Endothelial cell of umbilical vein (primary cell): ENCODE measurements at regions not wholly inside any gene's neighbourhood (a gene's known extent, or its start where the extent isn't known, plus 50 kb on each side); places are given as distances from the start of the nearest gene placed in this dataset.

Experiments
- BruUV-seq: library from RNA; stranded (reverse); fragments of 400-500 nt; replicated peaks from 2 replicates; lab custom pipeline; 2021; lab: Mats Ljungman, UMichigan
- CTCF ChIA-PET: fragments of 300-600, 350-600 bp; sonication (Branson Sonifier 250); formaldehyde crosslinking; loops from one replicate; lab custom pipeline; 2021; ENCODE audit warnings: antibody characterized with exemption, inconsistent platforms; lab: Charles Lee
- POLR2A ChIA-PET: fragments of 300-600, 350-600 bp; sonication (Branson Sonifier 250); formaldehyde crosslinking; loops from one replicate; lab custom pipeline; 2021; ENCODE audit warnings: antibody characterized with exemption, inconsistent platforms; lab: Charles Lee
- DNase-seq: peaks from one replicate; pipeline ENCODE4 v3.0.0-alpha.2; 2011; ENCODE audit warnings: low read depth, low spot score
- FAIRE-seq: peaks from 2 replicates; lab custom pipeline; 2011; peaks lifted over from hg19 to GRCh38; lab: Jason Lieb, UNC
- H2AFZ ChIP-seq: 2 replicates; pipeline ENCODE4 v1.6.0; 2012; ENCODE audit warnings: low read depth, low read length, control low read depth, inconsistent platforms
- H3K27ac ChIP-seq: 2 replicates; pipeline ENCODE4 v1.5.1; 2011; ENCODE audit warnings: low read depth, mild to moderate bottlenecking, control low read depth, low read length, moderate library complexity; ENCODE audit not compliant: insufficient read depth
- H3K27me3 ChIP-seq, 2 experiments: 2 replicates each; pipeline versions ENCODE4 v1.6.0 to v1.6.1; 2011; ENCODE audit warnings: low read length in 2 of 2, mixed read lengths in 1 of 2; ENCODE audit not compliant: control insufficient read depth in 2 of 2, insufficient read depth in 2 of 2
- H3K36me3 ChIP-seq, 2 experiments: 2 replicates in 1 of 2; 3 replicates in 1 of 2; pipeline ENCODE4 v1.5.1; 2011; ENCODE audit warnings: low read length in 2 of 2, mild to moderate bottlenecking in 1 of 2, moderate library complexity in 1 of 2; ENCODE audit not compliant: control insufficient read depth in 2 of 2, insufficient read depth in 2 of 2; ENCODE audit errors: extremely low read depth in 1 of 2
- H3K4me1 ChIP-seq: 3 replicates; pipeline ENCODE4 v1.5.1; 2011; ENCODE audit warnings: mild to moderate bottlenecking, low read length; ENCODE audit not compliant: control insufficient read depth, insufficient read depth; ENCODE audit errors: extremely low read depth
- H3K4me2 ChIP-seq: 2 replicates; pipeline ENCODE4 v1.6.1; 2011; ENCODE audit warnings: low read length, control low read depth, mixed read lengths; ENCODE audit not compliant: insufficient read depth
- H3K4me3 ChIP-seq, 3 experiments: fragments of 200-600 bp in 1 of 3; sonication (generic), shearing (Covaris generic) in 1 of 3; replicated peaks in 1 of 3; 2 replicates each; pipeline ENCODE4 v1.5.1; 2011 to 2016; ENCODE audit warnings: control low read depth in 3 of 3, low read length in 3 of 3, mild to moderate bottlenecking in 2 of 3, inconsistent platforms in 1 of 3, low read depth in 1 of 3, moderate library complexity in 1 of 3; ENCODE audit not compliant: insufficient read depth in 1 of 3
- H3K79me2 ChIP-seq: 2 replicates; pipeline ENCODE4 v1.6.0; 2012; ENCODE audit warnings: low read length, inconsistent platforms; ENCODE audit not compliant: control insufficient read depth, insufficient read depth
- H3K9ac ChIP-seq: replicated peaks from 2 replicates; pipeline ENCODE3; 2011; ENCODE audit warnings: low read length, control low read depth; ENCODE audit not compliant: insufficient read depth; ENCODE audit errors: extremely low read depth
- H3K9me1 ChIP-seq: replicated peaks from 3 replicates; pipeline ENCODE4 v1.6.0; 2011; ENCODE audit warnings: mild to moderate bottlenecking, low read length; ENCODE audit not compliant: control insufficient read depth, insufficient read depth; ENCODE audit errors: extremely low read depth
- H3K9me3 ChIP-seq: replicated peaks from 2 replicates; pipeline ENCODE4 v1.5.1; 2012; ENCODE audit warnings: low read length, inconsistent platforms; ENCODE audit not compliant: control insufficient read depth, insufficient read depth
- H4K20me1 ChIP-seq: replicated peaks from 2 replicates; pipeline ENCODE3; 2011; ENCODE audit warnings: mild to moderate bottlenecking, low read length; ENCODE audit not compliant: control insufficient read depth, insufficient read depth; ENCODE audit errors: extremely low read depth
- CTCF ChIP-seq, 2 donors: IDR thresholded peaks; 1 replicate in 1 of 2; 2 replicates in 1 of 2; pipeline ENCODE4 v1.5.1; 2011; ENCODE audit warnings: low read length in 2 of 2, mild to moderate bottlenecking in 2 of 2, moderate library complexity in 2 of 2, control low read depth in 1 of 2, inconsistent platforms in 1 of 2, low read depth in 1 of 2; ENCODE audit not compliant: insufficient read depth in 1 of 2; ENCODE audit errors: extremely low read depth in 1 of 2
- FOS ChIP-seq: IDR thresholded peaks from 2 replicates; pipeline ENCODE4 v1.6.1; 2011; ENCODE audit warnings: mild to moderate bottlenecking, low read length, moderate library complexity, borderline replicate concordance; ENCODE audit not compliant: insufficient read depth
- GATA2 ChIP-seq: IDR thresholded peaks from 2 replicates; pipeline ENCODE4 v1.7.0; 2011; ENCODE audit warnings: low read depth, mild to moderate bottlenecking, moderate library complexity, mixed read lengths, low read length; ENCODE audit not compliant: insufficient read length, insufficient read depth
- JUN ChIP-seq: IDR thresholded peaks from 2 replicates; pipeline ENCODE4 v1.6.1; 2011; ENCODE audit warnings: borderline replicate concordance, low read depth; ENCODE audit not compliant: insufficient read length, insufficient read depth
- MAX ChIP-seq: IDR thresholded peaks from 2 replicates; pipeline ENCODE4 v1.6.1; 2011; ENCODE audit not compliant: insufficient read depth, insufficient read length
- POLR2A ChIP-seq: IDR thresholded peaks from 2 replicates; pipeline ENCODE4 v1.6.1; 2012; ENCODE audit warnings: low read depth, mild to moderate bottlenecking, control low read depth, low read length
- POLR2AphosphoS5 ChIP-seq: IDR thresholded peaks from 2 replicates; pipeline ENCODE4 v1.6.1; 2012; ENCODE audit warnings: low read depth, mild to moderate bottlenecking, control low read depth, low read length, moderate library complexity; ENCODE audit not compliant: insufficient read depth
- dilution Hi-C: fragments of 300-500 bp; cut with MboI; formaldehyde crosslinking; loops from one replicate; pipeline ENCODE4 v1.15.0; 2019; ENCODE audit warnings: low sequenced_read_pairs; ENCODE audit not compliant: extremely low pct_ligation_motif_present
- intact Hi-C: fragments of 100-400 bp; cut with micrococcal nuclease; formaldehyde crosslinking; loops from one replicate; pipeline ENCODE4 v1.10.0; 2022

- H4K20me1 ChIP-seq = no peaks in the 10 kb centered on the region
- H2AFZ ChIP-seq = no peak overlapping the region
- POLR2A ChIA-PET = no interaction called here
- no peak for DNase-seq
- no peaks in the 10 kb centered on the region for H3K9me1 ChIP-seq
- H3K27me3 ChIP-seq = no peaks in the 10 kb centered on the region
- no TSS peak for BruUV-seq
- intact Hi-C loops = no loop called here
- H3K9me3 ChIP-seq = no peaks in the 10 kb centered on the region
- CTCF ChIA-PET = interaction anchor here (0.8 kb wide), 1 partner anchor 444 kb away, joined by 3 read pairs; no protein-coding TSS in a partner anchor
- H3K36me3 ChIP-seq = no peaks in the 10 kb centered on the region
- H3K79me2 ChIP-seq = no peaks in the 10 kb centered on the region
- H3K9ac ChIP-seq = no peak overlapping the region
- no peak for FAIRE-seq
- TF ChIP-seq POLR2AphosphoS5 = no peak
- TF ChIP-seq POLR2A = no peak
- TF ChIP-seq JUN = no peak
- TF ChIP-seq MAX = no peak
- no peak for TF ChIP-seq FOS
- no peak for TF ChIP-seq CTCF (IDR thresholded peaks at IDR 0.05; ENCODE audit: extremely low read depth in 1 of 2, insufficient read depth in 1 of 2, low read depth in 1 of 2, low read length in 2 of 2)
- no peak for TF ChIP-seq GATA2
- no peaks in the 10 kb centered on the region for H3K4me1 ChIP-seq
- dilution Hi-C loops = no loop called here
- no peak overlapping the region for H3K4me3 ChIP-seq
- no peak overlapping the region for H3K27ac ChIP-seq
- H3K4me2 ChIP-seq = no peak overlapping the region
Measured at GRCh38 chr3:41127414-41127813, 71.9 kb upstream of the CTNNB1 start.
